ENCODE measurements at regions not wholly inside any gene's neighbourhood (a gene's known extent, or its start where the extent isn't known, plus 50 kb on each side); places are given as distances from the start of the nearest gene placed in this dataset.

GRCh38 chr1:168782559-168783116, 53.6 kb upstream of the DPT start:
- Histone ChIP-seq H3K4me3 (ENCODE audit: low read length in 3 of 3) (no peak overlapping the region), H3K9me3 (ENCODE audit: control insufficient read depth in 3 of 3, low read length in 3 of 3) (no peaks in the 10 kb centered on the region), H3K36me3 (ENCODE audit: control insufficient read depth in 3 of 3, insufficient read depth in 3 of 3, low read length in 3 of 3) (no peaks in the 10 kb centered on the region), H3K9ac (ENCODE audit: low read depth in 1 of 3, low read length in 3 of 3) (no peak overlapping the region), H3K27ac (ENCODE audit: low read depth, low read length) (no peak overlapping the region), H3K4me1 (ENCODE audit: control insufficient read depth in 3 of 3, insufficient read depth in 3 of 3, low read length in 3 of 3) (peaks cover 0 to 4% (median 4%) of the 10 kb centered on the region in 3 donors), H3K27me3 (ENCODE audit: control insufficient read depth in 3 of 3, insufficient read depth in 3 of 3, low read length in 3 of 3) (no peaks in the 10 kb centered on the region)

GRCh38 chr1:168783458-168784210, 54.6 kb upstream of the DPT start:
- H3K4me3 ChIP-seq (ENCODE audit: low read length in 3 of 3) = no peak overlapping the region
- H3K27ac ChIP-seq (ENCODE audit: low read depth, low read length) = peak overlapping the region; percentile 52
- peaks cover 0 to 4% (median 4%) of the 10 kb centered on the region in 3 donors for H3K4me1 ChIP-seq (ENCODE audit: control insufficient read depth in 3 of 3, insufficient read depth in 3 of 3, low read length in 3 of 3)
- H3K9me3 ChIP-seq (ENCODE audit: control insufficient read depth in 3 of 3, low read length in 3 of 3) = no peaks in the 10 kb centered on the region
- no peak overlapping the region for H3K9ac ChIP-seq (ENCODE audit: low read depth in 1 of 3, low read length in 3 of 3)
- no peaks in the 10 kb centered on the region for H3K27me3 ChIP-seq (ENCODE audit: control insufficient read depth in 3 of 3, insufficient read depth in 3 of 3, low read length in 3 of 3)
- no peaks in the 10 kb centered on the region for H3K36me3 ChIP-seq (ENCODE audit: control insufficient read depth in 3 of 3, insufficient read depth in 3 of 3, low read length in 3 of 3)

- Histone ChIP-seq H3K27ac (ENCODE audit: low read depth, low read length) (no peak overlapping the region), H3K9ac (ENCODE audit: low read depth in 1 of 3, low read length in 3 of 3) (no peak overlapping the region), H3K27me3 (ENCODE audit: control insufficient read depth in 3 of 3, insufficient read depth in 3 of 3, low read length in 3 of 3) (no peaks in the 10 kb centered on the region), H3K9me3 (ENCODE audit: control insufficient read depth in 3 of 3, low read length in 3 of 3) (no peaks in the 10 kb centered on the region), H3K36me3 (ENCODE audit: control insufficient read depth in 3 of 3, insufficient read depth in 3 of 3, low read length in 3 of 3) (no peaks in the 10 kb centered on the region), H3K4me1 (ENCODE audit: control insufficient read depth in 3 of 3, insufficient read depth in 3 of 3, low read length in 3 of 3) (peaks cover 0 to 4% (median 4%) of the 10 kb centered on the region in 3 donors), H3K4me3 (ENCODE audit: low read length in 3 of 3) (no peak overlapping the region)
Observed at GRCh38 chr1:168786476-168787330, 57.7 kb upstream of the DPT start.

- no peak overlapping the region for H3K27ac ChIP-seq (ENCODE audit: low read depth, low read length)
- no peaks in the 10 kb centered on the region for H3K9me3 ChIP-seq (ENCODE audit: control insufficient read depth in 3 of 3, low read length in 3 of 3)
- no peaks in the 10 kb centered on the region for H3K36me3 ChIP-seq (ENCODE audit: control insufficient read depth in 3 of 3, insufficient read depth in 3 of 3, low read length in 3 of 3)
- peaks cover 0 to 4% (median 2%) of the 10 kb centered on the region in 3 donors for H3K4me1 ChIP-seq (ENCODE audit: control insufficient read depth in 3 of 3, insufficient read depth in 3 of 3, low read length in 3 of 3)
- no peak overlapping the region for H3K4me3 ChIP-seq (ENCODE audit: low read length in 3 of 3)
- H3K27me3 ChIP-seq (ENCODE audit: control insufficient read depth in 3 of 3, insufficient read depth in 3 of 3, low read length in 3 of 3) = no peaks in the 10 kb centered on the region
- no peak overlapping the region for H3K9ac ChIP-seq (ENCODE audit: low read depth in 1 of 3, low read length in 3 of 3)
Observed at GRCh38 chr1:168788258-168788657, 59.3 kb upstream of the DPT start.

GRCh38 chr1:168789501-168789900, 60.5 kb upstream of the DPT start:
- Histone ChIP-seq H3K4me3 (ENCODE audit: low read length in 3 of 3) (no peak overlapping the region), H3K4me1 (ENCODE audit: control insufficient read depth in 3 of 3, insufficient read depth in 3 of 3, low read length in 3 of 3) (peaks cover 0 to under 1% (median 0%) of the 10 kb centered on the region in 3 donors), H3K9ac (ENCODE audit: low read depth in 1 of 3, low read length in 3 of 3) (no peak overlapping the region), H3K27me3 (ENCODE audit: control insufficient read depth in 3 of 3, insufficient read depth in 3 of 3, low read length in 3 of 3) (no peaks in the 10 kb centered on the region), H3K27ac (ENCODE audit: low read depth, low read length) (no peak overlapping the region), H3K36me3 (ENCODE audit: control insufficient read depth in 3 of 3, insufficient read depth in 3 of 3, low read length in 3 of 3) (no peaks in the 10 kb centered on the region), H3K9me3 (ENCODE audit: control insufficient read depth in 3 of 3, low read length in 3 of 3) (no peaks in the 10 kb centered on the region)

- no peaks in the 10 kb centered on the region for H3K4me1 ChIP-seq (ENCODE audit: control insufficient read depth in 3 of 3, insufficient read depth in 3 of 3, low read length in 3 of 3)
- H3K9me3 ChIP-seq (ENCODE audit: control insufficient read depth in 3 of 3, low read length in 3 of 3) = no peaks in the 10 kb centered on the region
- no peaks in the 10 kb centered on the region for H3K27me3 ChIP-seq (ENCODE audit: control insufficient read depth in 3 of 3, insufficient read depth in 3 of 3, low read length in 3 of 3)
- no peak overlapping the region for H3K27ac ChIP-seq (ENCODE audit: low read depth, low read length)
- no peaks in the 10 kb centered on the region for H3K36me3 ChIP-seq (ENCODE audit: control insufficient read depth in 3 of 3, insufficient read depth in 3 of 3, low read length in 3 of 3)
- no peak overlapping the region for H3K4me3 ChIP-seq (ENCODE audit: low read length in 3 of 3)
- H3K9ac ChIP-seq (ENCODE audit: low read depth in 1 of 3, low read length in 3 of 3) = no peak overlapping the region
Observed at GRCh38 chr1:168792142-168792541, 63.1 kb upstream of the DPT start.

GRCh38 chr1:168792592-168793125, 63.7 kb upstream of the DPT start:
- Histone ChIP-seq H3K9ac (ENCODE audit: low read depth in 1 of 3, low read length in 3 of 3) (no peak overlapping the region), H3K4me1 (ENCODE audit: control insufficient read depth in 3 of 3, insufficient read depth in 3 of 3, low read length in 3 of 3) (no peaks in the 10 kb centered on the region), H3K27ac (ENCODE audit: low read depth, low read length) (no peak overlapping the region), H3K27me3 (ENCODE audit: control insufficient read depth in 3 of 3, insufficient read depth in 3 of 3, low read length in 3 of 3) (no peaks in the 10 kb centered on the region), H3K9me3 (ENCODE audit: control insufficient read depth in 3 of 3, low read length in 3 of 3) (no peaks in the 10 kb centered on the region), H3K36me3 (ENCODE audit: control insufficient read depth in 3 of 3, insufficient read depth in 3 of 3, low read length in 3 of 3) (no peaks in the 10 kb centered on the region), H3K4me3 (ENCODE audit: low read length in 3 of 3) (no peak overlapping the region)

- no peak overlapping the region for H3K27ac ChIP-seq (ENCODE audit: low read depth, low read length)
- no peaks in the 10 kb centered on the region for H3K9me3 ChIP-seq (ENCODE audit: control insufficient read depth in 3 of 3, low read length in 3 of 3)
- H3K36me3 ChIP-seq (ENCODE audit: control insufficient read depth in 3 of 3, insufficient read depth in 3 of 3, low read length in 3 of 3) = no peaks in the 10 kb centered on the region
- no peak overlapping the region for H3K4me3 ChIP-seq (ENCODE audit: low read length in 3 of 3)
- H3K4me1 ChIP-seq (ENCODE audit: control insufficient read depth in 3 of 3, insufficient read depth in 3 of 3, low read length in 3 of 3) = no peaks in the 10 kb centered on the region
- no peak overlapping the region for H3K9ac ChIP-seq (ENCODE audit: low read depth in 1 of 3, low read length in 3 of 3)
- H3K27me3 ChIP-seq (ENCODE audit: control insufficient read depth in 3 of 3, insufficient read depth in 3 of 3, low read length in 3 of 3) = no peaks in the 10 kb centered on the region
Observed at GRCh38 chr1:168794057-168794456, 65.1 kb upstream of the DPT start.

- no peaks in the 10 kb centered on the region for H3K36me3 ChIP-seq (ENCODE audit: control insufficient read depth in 3 of 3, insufficient read depth in 3 of 3, low read length in 3 of 3)
- H3K9ac ChIP-seq (ENCODE audit: low read depth in 1 of 3, low read length in 3 of 3) = no peak overlapping the region
- H3K27me3 ChIP-seq (ENCODE audit: control insufficient read depth in 3 of 3, insufficient read depth in 3 of 3, low read length in 3 of 3) = no peaks in the 10 kb centered on the region
- no peaks in the 10 kb centered on the region for H3K4me1 ChIP-seq (ENCODE audit: control insufficient read depth in 3 of 3, insufficient read depth in 3 of 3, low read length in 3 of 3)
- H3K9me3 ChIP-seq (ENCODE audit: control insufficient read depth in 3 of 3, low read length in 3 of 3) = no peaks in the 10 kb centered on the region
- no peak overlapping the region for H3K27ac ChIP-seq (ENCODE audit: low read depth, low read length)
- no peak overlapping the region for H3K4me3 ChIP-seq (ENCODE audit: low read length in 3 of 3)
Observed at GRCh38 chr1:168795681-168796080, 66.7 kb upstream of the DPT start.

All from skeletal muscle tissue (tissue), 3 donors.